OCI-LY7 (cell line): ENCODE measurements at regions not wholly inside any gene's neighbourhood (a gene's known extent, or its start where the extent isn't known, plus 50 kb on each side); places are given as distances from the start of the nearest gene placed in this dataset.

Experiments used
- BruUV-seq: library from RNA; stranded (reverse); fragments of 400-500 nt; replicated peaks from 2 replicates; lab custom pipeline; 2021; lab: Mats Ljungman, UMichigan
- CTCF ChIA-PET: fragments of 300-600 bp; sonication (Branson Sonifier 250); formaldehyde crosslinking; loops from one replicate; lab custom pipeline; 2022; ENCODE audit warnings: antibody characterized with exemption; ENCODE audit not compliant: unreplicated experiment; lab: Charles Lee
- POLR2A ChIA-PET: fragments of 300-600 bp; sonication (Branson Sonifier 250); formaldehyde crosslinking; loops from one replicate; lab custom pipeline; 2022; ENCODE audit warnings: antibody characterized with exemption; lab: Charles Lee
- DNase-seq: peaks from one replicate; pipeline ENCODE4 v3.0.0-alpha.2; 2015; ENCODE audit warnings: low spot score
- H2AFZ ChIP-seq: fragments of 200-600 bp; sonication (generic), shearing (Covaris generic); 2 replicates; pipeline ENCODE4 v1.6.1; 2014; ENCODE audit warnings: mild to moderate bottlenecking, antibody characterized with exemption, low read length, moderate library complexity
- H3K27ac ChIP-seq: fragments of 200-600 bp; sonication (generic); 2 replicates; pipeline ENCODE4 v1.5.1; 2014; ENCODE audit warnings: mixed run types, low read depth, mild to moderate bottlenecking, moderate library complexity, low read length, inconsistent platforms; ENCODE audit not compliant: poor library complexity, severe bottlenecking
- H3K36me3 ChIP-seq: fragments of 200-600 bp; sonication (generic); 2 replicates; pipeline ENCODE4 v1.6.1; 2014; ENCODE audit warnings: mild to moderate bottlenecking, antibody characterized with exemption, low read length, moderate library complexity, mixed read lengths; ENCODE audit not compliant: insufficient read depth
- H3K4me1 ChIP-seq: fragments of 200-600 bp; sonication (generic); 2 replicates; pipeline ENCODE4 v1.5.1; 2014; ENCODE audit warnings: mild to moderate bottlenecking, low read length; ENCODE audit not compliant: insufficient read depth, poor library complexity, severe bottlenecking
- H3K4me2 ChIP-seq: fragments of 200-600 bp; sonication (generic); 2 replicates; pipeline ENCODE4 v1.6.1; 2014; ENCODE audit warnings: mild to moderate bottlenecking, low read length
- H3K4me3 ChIP-seq: fragments of 200-600 bp; sonication (generic); 2 replicates; pipeline ENCODE4 v1.5.1; 2014; ENCODE audit warnings: mild to moderate bottlenecking, low read depth, low read length; ENCODE audit not compliant: poor library complexity, severe bottlenecking
- H3K79me2 ChIP-seq: fragments of 200-600 bp; sonication (generic); 2 replicates; pipeline ENCODE4 v1.6.1; 2016; ENCODE audit warnings: low read depth, mild to moderate bottlenecking, low read length, moderate library complexity, mixed read lengths; ENCODE audit not compliant: insufficient read depth
- H3K9me2 ChIP-seq: fragments of 200-600 bp; sonication (generic); 2 replicates; pipeline ENCODE4 v1.6.1; 2016; ENCODE audit warnings: mild to moderate bottlenecking, low read length, mixed read lengths; ENCODE audit not compliant: insufficient read depth
- H3K9me3 ChIP-seq: fragments of 200-600 bp; sonication (generic); 2 replicates; pipeline ENCODE4 v1.6.1; 2014; ENCODE audit warnings: mild to moderate bottlenecking, mixed run types, low read length, mixed read lengths
- H4K20me1 ChIP-seq: fragments of 200-600 bp; sonication (generic); 2 replicates; pipeline ENCODE4 v1.6.1; 2014; ENCODE audit warnings: mild to moderate bottlenecking, antibody characterized with exemption, low read length, moderate library complexity, mixed read lengths; ENCODE audit not compliant: insufficient read depth
- EZH2phosphoT487 ChIP-seq: fragments of 200-600 bp; sonication (generic); IDR thresholded peaks from 2 replicates; pipeline ENCODE4 v1.6.1; 2018; ENCODE audit warnings: low read depth, borderline replicate concordance, mild to moderate bottlenecking, mixed run types, antibody characterized with exemption, low read length, moderate library complexity, mixed read lengths
- intact Hi-C: fragments of 100-400 bp; cut with micrococcal nuclease; formaldehyde crosslinking; loops from one replicate; pipeline ENCODE4 v1.10.0; 2022; ENCODE audit not compliant: unreplicated experiment
- TF ChIP-seq, protein P1 (sequence below): fragments of 200-600 bp; sonication (generic); conservative IDR thresholded peaks from 2 replicates; pipeline ENCODE4 v1.5.1; 2014; ENCODE audit warnings: mild to moderate bottlenecking, antibody characterized with exemption, low read length, moderate library complexity, mixed read lengths

GRCh38 chr14:22510527-22511110 is 78.4 kb downstream of the DAD1 start:
- H4K20me1 ChIP-seq, result no peaks in the 10 kb centered on the region
- peaks cover 98% of the 10 kb centered on the region for H3K4me1 ChIP-seq
- H3K4me2 ChIP-seq, result peak overlapping the region; percentile 71
- intact Hi-C loops, result no loop called here
- H3K9me3 ChIP-seq, result no peaks in the 10 kb centered on the region
- H3K79me2 ChIP-seq, result no peaks in the 10 kb centered on the region
- H3K27ac ChIP-seq, result peak overlapping the region; percentile 52
- peak overlapping the region; percentile 19 for H3K4me3 ChIP-seq
- TF ChIP-seq, protein P1, sequence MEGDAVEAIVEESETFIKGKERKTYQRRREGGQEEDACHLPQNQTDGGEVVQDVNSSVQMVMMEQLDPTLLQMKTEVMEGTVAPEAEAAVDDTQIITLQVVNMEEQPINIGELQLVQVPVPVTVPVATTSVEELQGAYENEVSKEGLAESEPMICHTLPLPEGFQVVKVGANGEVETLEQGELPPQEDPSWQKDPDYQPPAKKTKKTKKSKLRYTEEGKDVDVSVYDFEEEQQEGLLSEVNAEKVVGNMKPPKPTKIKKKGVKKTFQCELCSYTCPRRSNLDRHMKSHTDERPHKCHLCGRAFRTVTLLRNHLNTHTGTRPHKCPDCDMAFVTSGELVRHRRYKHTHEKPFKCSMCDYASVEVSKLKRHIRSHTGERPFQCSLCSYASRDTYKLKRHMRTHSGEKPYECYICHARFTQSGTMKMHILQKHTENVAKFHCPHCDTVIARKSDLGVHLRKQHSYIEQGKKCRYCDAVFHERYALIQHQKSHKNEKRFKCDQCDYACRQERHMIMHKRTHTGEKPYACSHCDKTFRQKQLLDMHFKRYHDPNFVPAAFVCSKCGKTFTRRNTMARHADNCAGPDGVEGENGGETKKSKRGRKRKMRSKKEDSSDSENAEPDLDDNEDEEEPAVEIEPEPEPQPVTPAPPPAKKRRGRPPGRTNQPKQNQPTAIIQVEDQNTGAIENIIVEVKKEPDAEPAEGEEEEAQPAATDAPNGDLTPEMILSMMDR, result no peak
- no peak for TF ChIP-seq EZH2phosphoT487
- no peaks in the 10 kb centered on the region for H3K36me3 ChIP-seq
- no peak for DNase-seq
- peak overlapping the region; percentile 50 for H2AFZ ChIP-seq
- ChIA-PET CTCF (interaction anchor here (1.1 kb wide), 2 partner anchors 9 to 12 kb away, joined by 3 to 4 read pairs; no protein-coding TSS in a partner anchor), POLR2A (interaction anchor here (0.5 to 9.0 kb wide), 15 partner anchors 10 to 425 kb away, joined by 3 to 66 read pairs (median 6); no protein-coding TSS in a partner anchor)
- H3K9me2 ChIP-seq, result no peaks in the 10 kb centered on the region
- BruUV-seq, result no TSS peak

DNA sequence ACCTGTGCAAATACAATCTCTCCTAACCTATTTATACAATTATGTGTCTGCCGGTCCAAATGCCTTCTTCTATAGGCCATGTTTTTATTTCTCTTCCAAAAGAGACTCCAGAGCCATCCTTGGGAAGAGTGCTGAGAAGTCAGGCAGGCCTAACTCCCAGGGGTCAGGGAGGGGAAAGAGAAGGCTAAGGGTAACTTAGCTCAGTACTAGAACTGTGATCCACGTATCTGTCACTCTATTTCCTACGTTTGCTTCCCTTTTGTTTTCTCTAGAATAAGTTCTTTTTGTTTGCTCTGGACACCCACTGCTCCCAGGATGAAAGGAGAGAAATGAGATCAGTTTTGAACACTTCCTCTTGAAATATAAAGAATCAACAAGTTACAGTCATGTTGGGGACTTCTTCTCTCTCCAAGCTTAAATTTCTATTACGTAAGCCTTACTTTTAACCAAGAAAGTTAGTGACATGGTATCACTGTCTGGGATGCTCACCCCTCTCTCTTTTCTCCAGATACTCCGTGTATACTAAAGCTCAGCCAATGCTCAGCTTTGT is 79.2 kb downstream of the DAD1 start:
- intact Hi-C loops, result no loop called here
- ChIA-PET CTCF (interaction anchor here (1.1 to 3.7 kb wide), 4 partner anchors 9 to 22 kb away, joined by 3 to 12 read pairs (median 6); no protein-coding TSS in a partner anchor), POLR2A (interaction anchor here (0.5 to 9.0 kb wide), 17 partner anchors 11 to 426 kb away, joined by 3 to 66 read pairs (median 6); no protein-coding TSS in a partner anchor)
- peak overlapping the region; percentile 50 for H2AFZ ChIP-seq
- peaks cover 98% of the 10 kb centered on the region for H3K4me1 ChIP-seq
- H4K20me1 ChIP-seq, result no peaks in the 10 kb centered on the region
- peak overlapping the region; percentile 52 for H3K27ac ChIP-seq
- no peaks in the 10 kb centered on the region for H3K36me3 ChIP-seq
- peak overlapping the region; percentile 71 for H3K4me2 ChIP-seq
- TF ChIP-seq EZH2phosphoT487, result no peak
- TF ChIP-seq, protein P1, result no peak
- H3K4me3 ChIP-seq, result peak overlapping the region; percentile 19
- H3K9me3 ChIP-seq, result no peaks in the 10 kb centered on the region
- no TSS peak for BruUV-seq
- H3K9me2 ChIP-seq, result no peaks in the 10 kb centered on the region
- no peaks in the 10 kb centered on the region for H3K79me2 ChIP-seq
- DNase-seq, result no peak
